H1 (cell line): ENCODE measurements at regions not wholly inside any gene's neighbourhood (a gene's known extent, or its start where the extent isn't known, plus 50 kb on each side); places are given as distances from the start of the nearest gene placed in this dataset.
"Not testable (repeated sequence)": the region's sequence is repeated elsewhere in the genome, so short reads cannot be mapped to it uniquely, and the experiment has no call there.

ENCODE experiments used
- CREB1 ChIP-seq: IDR thresholded peaks from 2 replicates; pipeline ENCODE4 v1.6.1; 2012; ENCODE audit warnings: inconsistent platforms
- EZH2 ChIP-seq: fragments of 200-600 bp; sonication (generic); IDR thresholded peaks from 2 replicates; pipeline ENCODE4 v1.7.1; 2012; ENCODE audit warnings: low read depth, mild to moderate bottlenecking, moderate library complexity, low read length, inconsistent platforms; ENCODE audit not compliant: severe bottlenecking
- MAFK ChIP-seq: IDR thresholded peaks from 2 replicates; pipeline ENCODE4 v1.6.1; 2012; ENCODE audit warnings: low read depth, mild to moderate bottlenecking, improper control_type of control experiment, low read length
- POLR2A ChIP-seq, 2 experiments: IDR thresholded peaks; 1 replicate in 1 of 2; 2 replicates in 1 of 2; pipeline ENCODE4 v1.6.1; 2011; ENCODE audit warnings: low read depth in 2 of 2, low read length in 2 of 2, mild to moderate bottlenecking in 2 of 2; ENCODE audit errors: control extremely low read depth in 1 of 2
- POLR2AphosphoS5 ChIP-seq: IDR thresholded peaks from 2 replicates; pipeline ENCODE4 v1.6.1; 2011; ENCODE audit warnings: low read depth, low read length
- RFX5 ChIP-seq: IDR thresholded peaks from 2 replicates; pipeline ENCODE4 v1.6.1; 2011; ENCODE audit warnings: low read depth, low read length, improper control_type of control experiment, borderline replicate concordance
- RXRA ChIP-seq: IDR thresholded peaks from 2 replicates; pipeline ENCODE4 v1.6.1; 2011; ENCODE audit warnings: low read depth, mild to moderate bottlenecking, low read length, moderate library complexity; ENCODE audit not compliant: insufficient read depth
- YY1 ChIP-seq: IDR thresholded peaks from 2 replicates; pipeline ENCODE4 v1.6.1; 2011; ENCODE audit warnings: low read depth, mild to moderate bottlenecking, low read length
- TF ChIP-seq, protein P1 (sequence below), 3 experiments: IDR thresholded peaks; 1 replicate in 2 of 3; 2 replicates in 1 of 3; pipeline versions ENCODE4 v1.5.1 to v1.6.1; 2011; ENCODE audit warnings: low read length in 3 of 3, mild to moderate bottlenecking in 3 of 3, inconsistent platforms in 2 of 3, low read depth in 1 of 3, moderate library complexity in 1 of 3; ENCODE audit not compliant: insufficient read depth in 1 of 3; ENCODE audit errors: control extremely low read depth in 1 of 3
- TF ChIP-seq, protein P2 (sequence below): IDR thresholded peaks from 2 replicates; pipeline ENCODE4 v1.6.1; 2012; ENCODE audit warnings: inconsistent platforms
- TF ChIP-seq, protein P3 (sequence below): IDR thresholded peaks from 2 replicates; pipeline ENCODE4 v1.6.1; 2012; ENCODE audit warnings: low read length, inconsistent platforms

DNA sequence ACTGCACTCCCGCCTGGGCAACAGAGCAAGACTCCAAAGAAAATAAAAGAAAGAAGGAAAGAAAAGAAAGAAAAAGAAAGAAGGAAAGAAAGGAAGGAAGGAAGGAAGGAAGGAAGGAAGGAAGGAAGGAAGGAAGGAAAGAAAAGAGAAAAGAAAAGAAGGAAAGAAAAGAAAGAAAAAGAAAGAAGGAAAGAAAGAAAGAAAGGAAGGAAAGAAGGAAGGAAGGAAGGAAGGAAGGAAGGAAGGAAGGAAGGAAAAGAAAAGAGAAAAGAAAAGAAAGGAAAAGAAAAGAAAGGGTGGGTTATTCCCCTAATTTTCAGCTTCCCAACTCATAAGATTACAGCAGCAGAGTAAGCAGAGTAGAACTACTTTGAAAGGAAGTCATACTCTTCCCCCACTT, 64.4 kb downstream of the TMEM200C start:
- TF ChIP-seq RFX5; EZH2; RXRA; POLR2A (IDR thresholded peaks at IDR 0.05; ENCODE audit: control extremely low read depth in 1 of 2, low read depth in 2 of 2, low read length in 2 of 2); POLR2AphosphoS5; YY1; CREB1; MAFK: not testable (repeated sequence)
- TF ChIP-seq, protein P1, sequence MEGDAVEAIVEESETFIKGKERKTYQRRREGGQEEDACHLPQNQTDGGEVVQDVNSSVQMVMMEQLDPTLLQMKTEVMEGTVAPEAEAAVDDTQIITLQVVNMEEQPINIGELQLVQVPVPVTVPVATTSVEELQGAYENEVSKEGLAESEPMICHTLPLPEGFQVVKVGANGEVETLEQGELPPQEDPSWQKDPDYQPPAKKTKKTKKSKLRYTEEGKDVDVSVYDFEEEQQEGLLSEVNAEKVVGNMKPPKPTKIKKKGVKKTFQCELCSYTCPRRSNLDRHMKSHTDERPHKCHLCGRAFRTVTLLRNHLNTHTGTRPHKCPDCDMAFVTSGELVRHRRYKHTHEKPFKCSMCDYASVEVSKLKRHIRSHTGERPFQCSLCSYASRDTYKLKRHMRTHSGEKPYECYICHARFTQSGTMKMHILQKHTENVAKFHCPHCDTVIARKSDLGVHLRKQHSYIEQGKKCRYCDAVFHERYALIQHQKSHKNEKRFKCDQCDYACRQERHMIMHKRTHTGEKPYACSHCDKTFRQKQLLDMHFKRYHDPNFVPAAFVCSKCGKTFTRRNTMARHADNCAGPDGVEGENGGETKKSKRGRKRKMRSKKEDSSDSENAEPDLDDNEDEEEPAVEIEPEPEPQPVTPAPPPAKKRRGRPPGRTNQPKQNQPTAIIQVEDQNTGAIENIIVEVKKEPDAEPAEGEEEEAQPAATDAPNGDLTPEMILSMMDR (IDR thresholded peaks at IDR 0.05; ENCODE audit: control extremely low read depth in 1 of 3, insufficient read depth in 1 of 3, low read depth in 1 of 3, low read length in 3 of 3), result not testable (repeated sequence)
- TF ChIP-seq, protein P2, sequence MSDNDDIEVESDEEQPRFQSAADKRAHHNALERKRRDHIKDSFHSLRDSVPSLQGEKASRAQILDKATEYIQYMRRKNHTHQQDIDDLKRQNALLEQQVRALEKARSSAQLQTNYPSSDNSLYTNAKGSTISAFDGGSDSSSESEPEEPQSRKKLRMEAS, result not testable (repeated sequence)
- TF ChIP-seq, protein P3, sequence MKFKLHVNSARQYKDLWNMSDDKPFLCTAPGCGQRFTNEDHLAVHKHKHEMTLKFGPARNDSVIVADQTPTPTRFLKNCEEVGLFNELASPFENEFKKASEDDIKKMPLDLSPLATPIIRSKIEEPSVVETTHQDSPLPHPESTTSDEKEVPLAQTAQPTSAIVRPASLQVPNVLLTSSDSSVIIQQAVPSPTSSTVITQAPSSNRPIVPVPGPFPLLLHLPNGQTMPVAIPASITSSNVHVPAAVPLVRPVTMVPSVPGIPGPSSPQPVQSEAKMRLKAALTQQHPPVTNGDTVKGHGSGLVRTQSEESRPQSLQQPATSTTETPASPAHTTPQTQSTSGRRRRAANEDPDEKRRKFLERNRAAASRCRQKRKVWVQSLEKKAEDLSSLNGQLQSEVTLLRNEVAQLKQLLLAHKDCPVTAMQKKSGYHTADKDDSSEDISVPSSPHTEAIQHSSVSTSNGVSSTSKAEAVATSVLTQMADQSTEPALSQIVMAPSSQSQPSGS, result not testable (repeated sequence)
